Thymus (tissue), 11 donors: ENCODE measurements at regions not wholly inside any gene's neighbourhood (a gene's known extent, or its start where the extent isn't known, plus 50 kb on each side); places are given as distances from the start of the nearest gene placed in this dataset.

Source experiments
- DNase-seq, 9 donors: peaks; one replicate each; pipeline ENCODE4 v3.0.0-alpha.2; 2013; ENCODE audit warnings: low spot score in 9 of 9, low read depth in 6 of 9, missing footprints in 1 of 9
- H3K27ac ChIP-seq, 2 donors: one replicate each; pipeline ENCODE4 v1.5.1; 2013; ENCODE audit warnings: control low read depth in 1 of 2, low read depth in 1 of 2, low read length in 1 of 2, mild to moderate bottlenecking in 1 of 2, moderate library complexity in 1 of 2
- H3K27me3 ChIP-seq, 2 donors: one replicate each; pipeline ENCODE4 v1.5.1; 2013; ENCODE audit warnings: low read length in 1 of 2; ENCODE audit not compliant: control insufficient read depth in 2 of 2, insufficient read depth in 1 of 2
- H3K36me3 ChIP-seq, 2 donors: one replicate each; pipeline ENCODE4 v1.5.1; 2013; ENCODE audit warnings: low read length in 1 of 2, mild to moderate bottlenecking in 1 of 2, moderate library complexity in 1 of 2; ENCODE audit not compliant: control insufficient read depth in 2 of 2, insufficient read depth in 2 of 2
- H3K4me1 ChIP-seq, 2 donors: one replicate each; pipeline ENCODE4 v1.5.1; 2013; ENCODE audit warnings: low read length in 2 of 2; ENCODE audit not compliant: control insufficient read depth in 2 of 2, insufficient read depth in 2 of 2
- H3K4me3 ChIP-seq, 2 donors: one replicate each; pipeline ENCODE4 v1.5.1; 2013; ENCODE audit warnings: low read length in 2 of 2, control low read depth in 1 of 2, mild to moderate bottlenecking in 1 of 2
- H3K9me3 ChIP-seq, 2 donors: one replicate each; pipeline ENCODE4 v1.5.1; 2013; ENCODE audit warnings: low read length in 1 of 2, mild to moderate bottlenecking in 1 of 2; ENCODE audit not compliant: control insufficient read depth in 2 of 2, insufficient read depth in 1 of 2
- WGBS: extraction: QIAGEN DNeasy Blood & Tissue Kit; methylation state at CpG from one replicate; pipeline ENCODE4 v1.1.7; 2013; 5-methylcytosine and 5-hydroxymethylcytosine counted together
- donor health status: healthy.

GRCh38 chr2:21814588-21815149 is 690.9 kb downstream of the TDRD15 start:
- DNase-seq, result no peak
- H3K27me3 ChIP-seq, result no peaks in the 10 kb centered on the region
- no peaks in the 10 kb centered on the region for H3K36me3 ChIP-seq
- H3K4me3 ChIP-seq, result no peak overlapping the region
- no peak overlapping the region for H3K27ac ChIP-seq
- H3K4me1 ChIP-seq, result no peaks in the 10 kb centered on the region
- WGBS, result 86% methylated on average over 4 of the region's 4 CpGs
- H3K9me3 ChIP-seq, result no peaks in the 10 kb centered on the region

DNA sequence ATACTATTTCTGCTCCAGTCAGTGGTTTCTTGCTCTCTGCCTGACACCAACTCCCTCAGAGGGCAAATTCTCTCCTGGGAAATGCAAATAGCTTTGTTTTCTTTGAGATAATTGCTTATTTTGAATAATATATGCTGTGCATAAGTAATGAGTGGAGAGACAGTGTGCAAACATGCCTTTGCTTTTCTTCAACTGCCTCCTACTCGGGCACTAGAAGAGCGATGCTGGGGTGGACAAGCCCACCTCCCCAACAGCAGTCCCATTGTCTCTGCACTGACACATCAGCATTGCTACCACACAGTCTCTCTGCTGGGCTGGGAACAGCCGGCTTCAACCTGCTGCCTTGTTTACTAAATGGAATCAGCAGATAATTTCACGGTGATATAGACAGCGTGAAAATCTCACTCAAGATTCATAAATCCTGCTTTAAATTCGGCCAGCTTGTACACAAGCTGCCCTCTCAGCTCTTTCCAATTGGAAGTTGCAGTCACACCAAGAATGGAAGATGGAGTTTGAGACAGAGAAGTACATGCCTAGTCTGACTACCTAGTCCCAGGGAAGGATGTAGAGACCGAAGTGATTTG is 694.5 kb downstream of the TDRD15 start:
- Histone ChIP-seq H3K27me3 (no peaks in the 10 kb centered on the region), H3K27ac (no peak overlapping the region), H3K4me1 (no peaks in the 10 kb centered on the region), H3K4me3 (no peak overlapping the region), H3K36me3 (no peaks in the 10 kb centered on the region), H3K9me3 (no peaks in the 10 kb centered on the region)
- DNase-seq, result no peak
- 84% methylated on average over 7 of the region's 7 CpGs for WGBS

DNA sequence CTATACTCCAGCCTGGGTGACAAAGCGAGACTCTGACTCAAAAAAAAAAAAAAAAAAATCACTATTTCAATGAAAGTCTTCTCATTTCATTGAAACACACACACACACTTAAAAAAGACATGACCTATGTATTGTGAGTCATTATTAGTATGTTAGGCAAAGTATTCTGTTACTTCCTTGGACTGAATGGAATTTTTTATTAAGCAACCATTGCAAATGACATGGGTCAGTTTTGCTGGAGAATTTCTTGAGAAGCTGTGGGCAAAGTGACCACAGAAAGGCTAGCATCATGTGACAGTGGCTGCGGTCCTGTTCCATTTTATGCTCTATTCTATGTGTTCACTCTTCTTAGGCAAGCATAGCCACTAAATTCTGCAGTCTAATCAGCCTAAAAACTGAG is 695.7 kb downstream of the TDRD15 start:
- no peak for DNase-seq
- Histone ChIP-seq H3K27ac (no peak overlapping the region), H3K4me1 (no peaks in the 10 kb centered on the region), H3K4me3 (no peak overlapping the region), H3K27me3 (no peaks in the 10 kb centered on the region), H3K9me3 (no peaks in the 10 kb centered on the region), H3K36me3 (no peaks in the 10 kb centered on the region)
- WGBS, result 89% methylated on average over 2 of the region's 2 CpGs

- Histone ChIP-seq H3K27ac (no peak overlapping the region), H3K36me3 (no peaks in the 10 kb centered on the region), H3K9me3 (no peaks in the 10 kb centered on the region), H3K4me1 (no peaks in the 10 kb centered on the region), H3K4me3 (no peak overlapping the region), H3K27me3 (no peaks in the 10 kb centered on the region)
- 90% methylated on average over 1 of the region's 1 CpG for WGBS
- no peak for DNase-seq
Observed at GRCh38 chr2:21820271-21820670, 696.5 kb downstream of the TDRD15 start.

DNA sequence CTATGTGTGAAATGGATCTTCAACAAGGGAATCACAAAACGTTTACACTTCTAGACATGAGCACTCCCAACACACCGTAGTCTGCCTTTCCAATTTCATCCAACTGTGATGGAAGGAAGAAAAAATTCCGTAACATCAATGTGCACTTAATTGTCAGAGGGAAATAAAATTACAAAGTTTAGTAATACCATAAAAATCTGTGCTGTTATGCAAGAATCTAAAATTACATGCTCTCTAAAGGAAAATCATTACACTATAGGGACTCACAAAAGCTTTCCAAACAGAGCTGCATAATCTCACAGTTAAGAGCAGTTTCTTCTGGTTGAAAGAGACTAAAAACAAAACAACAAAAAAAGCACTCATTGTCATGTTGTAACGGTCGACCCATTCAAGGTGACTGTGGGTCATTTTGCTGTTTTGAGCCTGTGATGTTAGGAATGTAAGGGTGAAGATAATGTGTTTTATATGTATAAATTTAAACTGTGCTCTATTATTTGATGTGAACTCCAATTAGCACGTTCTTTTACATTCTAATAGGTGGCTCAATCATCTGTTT is 698.0 kb downstream of the TDRD15 start:
- H3K9me3 ChIP-seq, result no peaks in the 10 kb centered on the region
- WGBS, result 55% methylated on average over 6 of the region's 6 CpGs
- no peaks in the 10 kb centered on the region for H3K27me3 ChIP-seq
- no peak overlapping the region for H3K27ac ChIP-seq
- DNase-seq, result no peak
- no peaks in the 10 kb centered on the region for H3K4me1 ChIP-seq
- H3K36me3 ChIP-seq, result no peaks in the 10 kb centered on the region
- H3K4me3 ChIP-seq, result no peak overlapping the region

DNA sequence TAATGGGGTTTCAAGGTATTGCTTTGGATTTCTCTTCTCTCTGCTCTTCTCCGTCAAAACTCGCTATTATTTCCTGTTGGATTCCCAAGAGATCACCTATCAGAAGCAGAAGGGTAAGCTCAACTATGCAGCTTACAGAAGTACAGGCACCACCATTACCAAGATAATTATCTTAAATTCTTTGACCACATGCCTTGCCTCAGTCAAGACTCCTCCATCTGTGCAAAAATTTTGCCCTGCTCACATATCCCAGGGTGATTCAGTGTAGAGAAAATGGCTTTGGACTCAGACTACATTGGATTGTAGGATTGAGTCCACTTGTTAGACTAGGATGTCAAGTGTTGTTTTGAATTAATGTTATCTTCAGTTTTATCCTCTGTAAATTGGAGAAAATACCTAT is 698.7 kb downstream of the TDRD15 start:
- no peaks in the 10 kb centered on the region for H3K4me1 ChIP-seq
- 69% methylated on average over 2 of the region's 2 CpGs for WGBS
- no peak for DNase-seq
- no peak overlapping the region for H3K27ac ChIP-seq
- no peaks in the 10 kb centered on the region for H3K27me3 ChIP-seq
- no peaks in the 10 kb centered on the region for H3K36me3 ChIP-seq
- H3K4me3 ChIP-seq, result no peak overlapping the region
- no peaks in the 10 kb centered on the region for H3K9me3 ChIP-seq

DNA sequence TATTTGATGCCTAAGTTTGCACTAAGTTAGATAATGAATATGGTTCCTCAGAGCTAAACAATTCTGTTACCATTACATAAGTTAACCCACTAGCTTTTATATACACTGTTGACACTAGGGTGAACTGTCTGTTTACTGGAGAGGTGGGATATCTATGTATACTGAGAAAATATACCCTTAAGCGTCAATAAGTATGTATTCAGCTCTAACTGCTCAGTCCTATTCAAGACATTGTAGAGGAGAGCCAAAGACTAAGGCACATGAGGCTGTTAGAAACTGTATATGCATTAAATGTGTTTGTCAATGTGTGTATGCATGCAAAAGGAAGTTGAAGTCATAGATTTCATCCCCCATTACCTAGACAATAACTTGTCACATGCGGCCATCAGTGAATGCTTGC is 710.0 kb downstream of the TDRD15 start:
- Histone ChIP-seq H3K27me3 (no peaks in the 10 kb centered on the region), H3K9me3 (no peaks in the 10 kb centered on the region)
- 91% methylated on average over 2 of the region's 2 CpGs for WGBS

GRCh38 chr2:21836261-21836660 is 712.5 kb downstream of the TDRD15 start:
- Histone ChIP-seq H3K36me3 (no peaks in the 10 kb centered on the region), H3K27ac (no peak overlapping the region), H3K4me3 (no peak overlapping the region), H3K9me3 (no peaks in the 10 kb centered on the region), H3K4me1 (no peaks in the 10 kb centered on the region), H3K27me3 (no peaks in the 10 kb centered on the region)
- DNase-seq, result no peak
- 93% methylated on average over 3 of the region's 3 CpGs for WGBS

More for the DNA sequence above, 710.0 kb downstream of the TDRD15 start:
- Histone ChIP-seq H3K4me3 (no peak overlapping the region), H3K36me3 (no peaks in the 10 kb centered on the region), H3K27ac (no peak overlapping the region), H3K4me1 (no peaks in the 10 kb centered on the region)
- no peak for DNase-seq

GRCh38 chr2:21836719-21837118 is 713.0 kb downstream of the TDRD15 start:
- Histone ChIP-seq H3K36me3 (no peaks in the 10 kb centered on the region), H3K4me3 (no peak overlapping the region), H3K9me3 (peaks cover 0 to 4% of the 10 kb centered on the region in 2 donors), H3K27ac (no peak overlapping the region), H3K27me3 (no peaks in the 10 kb centered on the region), H3K4me1 (no peaks in the 10 kb centered on the region)
- no peak for DNase-seq
- WGBS, result 90% methylated on average over 1 of the region's 1 CpG
